ENCODE measurements at regions not wholly inside any gene's neighbourhood (a gene's known extent, or its start where the extent isn't known, plus 50 kb on each side); places are given as distances from the start of the nearest gene placed in this dataset.

DNA sequence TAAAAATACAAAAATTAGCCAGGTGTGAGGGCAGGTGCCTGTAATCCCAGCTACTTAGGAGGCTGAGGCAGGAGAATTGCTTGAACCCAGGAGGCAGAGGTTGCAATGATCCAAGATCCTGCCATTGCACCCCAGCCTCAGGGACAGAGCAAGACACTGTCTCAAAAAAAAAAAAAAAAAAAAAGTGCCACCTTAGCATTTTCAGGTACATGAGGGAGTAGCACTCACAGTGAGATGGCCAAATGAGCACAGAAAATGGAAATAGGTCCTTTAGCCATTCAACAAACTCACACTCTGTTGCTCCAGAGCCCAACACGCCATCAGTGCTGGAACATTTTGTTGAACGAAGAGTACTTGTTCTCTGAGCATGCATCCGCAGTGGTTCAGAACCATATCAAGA, 75.2 kb upstream of the MYL2 start:
- Histone ChIP-seq H3K4me3 (ENCODE audit: low read depth, low read length) (no peak overlapping the region), H3K4me1 (ENCODE audit: control insufficient read depth, insufficient read depth, low read length) (no peaks in the 10 kb centered on the region), H3K27ac (ENCODE audit: extremely low read depth, low read depth, low read length) (no peak overlapping the region), H3K36me3 (ENCODE audit: control insufficient read depth in 2 of 2, insufficient read depth in 1 of 2, low read length in 2 of 2) (no peaks in the 10 kb centered on the region), H3K9me3 (ENCODE audit: control insufficient read depth, insufficient read depth, low read depth, low read length) (no peaks in the 10 kb centered on the region; the same call in 1 of the 2 replicates)
- ChIA-PET CTCF (no interaction called here), POLR2A (no interaction called here)
- TF ChIP-seq GFI1B (tag by site-specific recombination; IDR thresholded peaks at IDR 0.05) (no peak), ZBTB48 (tag by site-specific recombination; IDR thresholded peaks at IDR 0.05) (no peak), ZNF48 (tag by site-specific recombination; IDR thresholded peaks at IDR 0.05) (no peak), FEZF1 (tag by site-specific recombination; IDR thresholded peaks at IDR 0.05) (no peak), ZNF184 (tag by site-specific recombination; IDR thresholded peaks at IDR 0.05) (no peak), MYNN (tag by site-specific recombination; IDR thresholded peaks at IDR 0.05; ENCODE audit: borderline replicate concordance) (no peak), ZNF341 (tag by site-specific recombination; IDR thresholded peaks at IDR 0.05; ENCODE audit: low read depth) (no peak), ZNF211 (tag by site-specific recombination; IDR thresholded peaks at IDR 0.05; ENCODE audit: low read depth) (no peak), ZNF24 (tag by site-specific recombination; IDR thresholded peaks at IDR 0.05) (no peak), ZNF37A (tag by site-specific recombination; IDR thresholded peaks at IDR 0.05) (no peak), ZNF521 (tag by site-specific recombination; IDR thresholded peaks at IDR 0.05) (no peak), ZNF239 (tag by site-specific recombination; IDR thresholded peaks at IDR 0.05) (no peak)
- TF ChIP-seq, protein P1, sequence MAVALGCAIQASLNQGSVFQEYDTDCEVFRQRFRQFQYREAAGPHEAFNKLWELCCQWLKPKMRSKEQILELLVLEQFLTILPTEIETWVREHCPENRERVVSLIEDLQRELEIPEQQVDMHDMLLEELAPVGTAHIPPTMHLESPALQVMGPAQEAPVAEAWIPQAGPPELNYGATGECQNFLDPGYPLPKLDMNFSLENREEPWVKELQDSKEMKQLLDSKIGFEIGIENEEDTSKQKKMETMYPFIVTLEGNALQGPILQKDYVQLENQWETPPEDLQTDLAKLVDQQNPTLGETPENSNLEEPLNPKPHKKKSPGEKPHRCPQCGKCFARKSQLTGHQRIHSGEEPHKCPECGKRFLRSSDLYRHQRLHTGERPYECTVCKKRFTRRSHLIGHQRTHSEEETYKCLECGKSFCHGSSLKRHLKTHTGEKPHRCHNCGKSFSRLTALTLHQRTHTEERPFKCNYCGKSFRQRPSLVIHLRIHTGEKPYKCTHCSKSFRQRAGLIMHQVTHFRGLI (tag by site-specific recombination; IDR thresholded peaks at IDR 0.05) = no peak
- TF ChIP-seq, protein P2, sequence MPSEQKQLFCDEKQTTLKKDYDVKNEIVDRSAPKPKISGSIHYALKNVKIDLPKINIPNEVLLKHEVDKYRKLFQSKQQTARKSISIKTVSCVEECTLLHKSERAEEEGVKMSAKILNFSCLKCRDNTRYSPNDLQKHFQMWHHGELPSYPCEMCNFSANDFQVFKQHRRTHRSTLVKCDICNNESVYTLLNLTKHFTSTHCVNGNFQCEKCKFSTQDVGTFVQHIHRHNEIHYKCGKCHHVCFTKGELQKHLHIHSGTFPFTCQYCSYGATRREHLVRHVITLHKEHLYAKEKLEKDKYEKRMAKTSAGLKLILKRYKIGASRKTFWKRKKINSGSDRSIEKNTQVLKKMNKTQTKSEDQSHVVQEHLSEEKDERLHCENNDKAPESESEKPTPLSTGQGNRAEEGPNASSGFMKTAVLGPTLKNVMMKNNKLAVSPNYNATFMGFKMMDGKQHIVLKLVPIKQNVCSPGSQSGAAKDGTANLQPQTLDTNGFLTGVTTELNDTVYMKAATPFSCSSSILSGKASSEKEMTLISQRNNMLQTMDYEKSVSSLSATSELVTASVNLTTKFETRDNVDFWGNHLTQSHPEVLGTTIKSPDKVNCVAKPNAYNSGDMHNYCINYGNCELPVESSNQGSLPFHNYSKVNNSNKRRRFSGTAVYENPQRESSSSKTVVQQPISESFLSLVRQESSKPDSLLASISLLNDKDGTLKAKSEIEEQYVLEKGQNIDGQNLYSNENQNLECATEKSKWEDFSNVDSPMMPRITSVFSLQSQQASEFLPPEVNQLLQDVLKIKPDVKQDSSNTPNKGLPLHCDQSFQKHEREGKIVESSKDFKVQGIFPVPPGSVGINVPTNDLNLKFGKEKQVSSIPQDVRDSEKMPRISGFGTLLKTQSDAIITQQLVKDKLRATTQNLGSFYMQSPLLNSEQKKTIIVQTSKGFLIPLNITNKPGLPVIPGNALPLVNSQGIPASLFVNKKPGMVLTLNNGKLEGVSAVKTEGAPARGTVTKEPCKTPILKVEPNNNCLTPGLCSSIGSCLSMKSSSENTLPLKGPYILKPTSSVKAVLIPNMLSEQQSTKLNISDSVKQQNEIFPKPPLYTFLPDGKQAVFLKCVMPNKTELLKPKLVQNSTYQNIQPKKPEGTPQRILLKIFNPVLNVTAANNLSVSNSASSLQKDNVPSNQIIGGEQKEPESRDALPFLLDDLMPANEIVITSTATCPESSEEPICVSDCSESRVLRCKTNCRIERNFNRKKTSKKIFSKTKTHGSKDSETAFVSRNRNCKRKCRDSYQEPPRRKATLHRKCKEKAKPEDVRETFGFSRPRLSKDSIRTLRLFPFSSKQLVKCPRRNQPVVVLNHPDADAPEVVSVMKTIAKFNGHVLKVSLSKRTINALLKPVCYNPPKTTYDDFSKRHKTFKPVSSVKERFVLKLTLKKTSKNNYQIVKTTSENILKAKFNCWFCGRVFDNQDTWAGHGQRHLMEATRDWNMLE (tag by site-specific recombination; conservative IDR thresholded peaks at IDR 0.05; ENCODE audit: low read depth) = no peak
- TF ChIP-seq, protein P3, sequence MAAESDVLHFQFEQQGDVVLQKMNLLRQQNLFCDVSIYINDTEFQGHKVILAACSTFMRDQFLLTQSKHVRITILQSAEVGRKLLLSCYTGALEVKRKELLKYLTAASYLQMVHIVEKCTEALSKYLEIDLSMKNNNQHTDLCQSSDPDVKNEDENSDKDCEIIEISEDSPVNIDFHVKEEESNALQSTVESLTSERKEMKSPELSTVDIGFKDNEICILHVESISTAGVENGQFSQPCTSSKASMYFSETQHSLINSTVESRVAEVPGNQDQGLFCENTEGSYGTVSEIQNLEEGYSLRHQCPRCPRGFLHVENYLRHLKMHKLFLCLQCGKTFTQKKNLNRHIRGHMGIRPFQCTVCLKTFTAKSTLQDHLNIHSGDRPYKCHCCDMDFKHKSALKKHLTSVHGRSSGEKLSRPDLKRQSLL (tag by site-specific recombination; IDR thresholded peaks at IDR 0.05) = no peak
- TF ChIP-seq, protein P4, sequence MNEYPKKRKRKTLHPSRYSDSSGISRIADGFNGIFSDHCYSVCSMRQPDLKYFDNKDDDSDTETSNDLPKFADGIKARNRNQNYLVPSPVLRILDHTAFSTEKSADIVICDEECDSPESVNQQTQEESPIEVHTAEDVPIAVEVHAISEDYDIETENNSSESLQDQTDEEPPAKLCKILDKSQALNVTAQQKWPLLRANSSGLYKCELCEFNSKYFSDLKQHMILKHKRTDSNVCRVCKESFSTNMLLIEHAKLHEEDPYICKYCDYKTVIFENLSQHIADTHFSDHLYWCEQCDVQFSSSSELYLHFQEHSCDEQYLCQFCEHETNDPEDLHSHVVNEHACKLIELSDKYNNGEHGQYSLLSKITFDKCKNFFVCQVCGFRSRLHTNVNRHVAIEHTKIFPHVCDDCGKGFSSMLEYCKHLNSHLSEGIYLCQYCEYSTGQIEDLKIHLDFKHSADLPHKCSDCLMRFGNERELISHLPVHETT (tag by site-specific recombination; IDR thresholded peaks at IDR 0.05) = no peak
- TF ChIP-seq, protein P5, sequence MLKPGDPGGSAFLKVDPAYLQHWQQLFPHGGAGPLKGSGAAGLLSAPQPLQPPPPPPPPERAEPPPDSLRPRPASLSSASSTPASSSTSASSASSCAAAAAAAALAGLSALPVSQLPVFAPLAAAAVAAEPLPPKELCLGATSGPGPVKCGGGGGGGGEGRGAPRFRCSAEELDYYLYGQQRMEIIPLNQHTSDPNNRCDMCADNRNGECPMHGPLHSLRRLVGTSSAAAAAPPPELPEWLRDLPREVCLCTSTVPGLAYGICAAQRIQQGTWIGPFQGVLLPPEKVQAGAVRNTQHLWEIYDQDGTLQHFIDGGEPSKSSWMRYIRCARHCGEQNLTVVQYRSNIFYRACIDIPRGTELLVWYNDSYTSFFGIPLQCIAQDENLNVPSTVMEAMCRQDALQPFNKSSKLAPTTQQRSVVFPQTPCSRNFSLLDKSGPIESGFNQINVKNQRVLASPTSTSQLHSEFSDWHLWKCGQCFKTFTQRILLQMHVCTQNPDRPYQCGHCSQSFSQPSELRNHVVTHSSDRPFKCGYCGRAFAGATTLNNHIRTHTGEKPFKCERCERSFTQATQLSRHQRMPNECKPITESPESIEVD (tag by site-specific recombination; IDR thresholded peaks at IDR 0.05) = no peak

All from HEK293 (cell line).